K562 (cell line): ENCODE measurements at regions not wholly inside any gene's neighbourhood (a gene's known extent, or its start where the extent isn't known, plus 50 kb on each side); places are given as distances from the start of the nearest gene placed in this dataset.

ENCODE experiments used
- ATAC-seq: fragments of 200-7000 bp; cut with Tn5 transposase; 3 replicates; pipeline ENCODE4 v1.9.1; 2020; ENCODE audit warnings: moderate library complexity
- BruUV-seq: library from RNA; stranded (reverse); fragments of 400-500 nt; replicated peaks from 2 replicates; lab custom pipeline; 2021; lab: Mats Ljungman, UMichigan
- CTCF ChIA-PET: fragments of 300-600 bp; formaldehyde crosslinking; extraction: SDS; loops from one replicate; lab custom pipeline; 2021; ENCODE audit warnings: low intra/inter-chr PET ratio; lab: Yijun Ruan, JAX
- POLR2A ChIA-PET: fragments of 300-600, 350-650 bp; sonication (Branson Sonifier 250); formaldehyde crosslinking; extraction: SDS; loops from one replicate; lab custom pipeline; 2021; ENCODE audit warnings: antibody characterized with exemption, inconsistent platforms; lab: Yijun Ruan, JAX
- DNase-seq, 4 experiments: peaks; one replicate each; pipeline versions ENCODE4 v3.0.0 to v3.0.0-alpha.2; 2011 to 2018; ENCODE audit warnings: low spot score in 3 of 4, mixed read lengths in 3 of 4; ENCODE audit errors: extremely low read depth in 1 of 4
- FAIRE-seq: peaks from 2 replicates; lab custom pipeline; 2011; peaks lifted over from hg19 to GRCh38; lab: Jason Lieb, UNC
- H2AFZ ChIP-seq: 2 replicates; pipeline ENCODE4 v1.6.0; 2011; ENCODE audit warnings: low read depth, low read length, control low read depth, inconsistent platforms
- H3K27ac ChIP-seq: fragments of 200-600 bp; 3 replicates; pipeline ENCODE4 v1.8.0; 2011; ENCODE audit warnings: low read depth, mild to moderate bottlenecking, control low read depth, inconsistent platforms, low read length, moderate library complexity, mixed read lengths; ENCODE audit errors: extremely low read depth
- H3K27me3 ChIP-seq, 2 experiments: fragments of 300-600 bp in 1 of 2; 2 replicates in 1 of 2; 3 replicates in 1 of 2; pipeline versions ENCODE4 v1.6.0 to v1.8.0; 2011; ENCODE audit warnings: inconsistent platforms in 2 of 2, low read length in 2 of 2, mild to moderate bottlenecking in 1 of 2, mixed read lengths in 1 of 2, moderate library complexity in 1 of 2; ENCODE audit not compliant: control insufficient read depth in 2 of 2, insufficient read depth in 2 of 2
- H3K36me3 ChIP-seq: fragments of 300-600 bp; 3 replicates; pipeline ENCODE4 v1.8.0; 2011; ENCODE audit warnings: mild to moderate bottlenecking, low read length, inconsistent platforms; ENCODE audit not compliant: control insufficient read depth, insufficient read depth
- H3K4me1 ChIP-seq, 2 experiments: fragments of 200-600 bp in 1 of 2; replicated peaks in 1 of 2; 2 replicates in 1 of 2; 3 replicates in 1 of 2; pipeline versions ENCODE4 v1.5.1 to v1.8.0; 2011; ENCODE audit warnings: inconsistent platforms in 2 of 2, low read length in 2 of 2, mild to moderate bottlenecking in 1 of 2, mixed read lengths in 1 of 2, moderate library complexity in 1 of 2; ENCODE audit not compliant: control insufficient read depth in 2 of 2, insufficient read depth in 2 of 2
- H3K4me2 ChIP-seq: 2 replicates; pipeline ENCODE4 v1.6.1; 2011; ENCODE audit warnings: low read length, control low read depth, inconsistent platforms, mixed read lengths; ENCODE audit not compliant: insufficient read depth
- H3K4me3 ChIP-seq: fragments of 200-600 bp; sonication (generic), shearing (Covaris generic); 2 replicates; pipeline ENCODE4 v1.5.1; 2016; ENCODE audit warnings: control low read depth, inconsistent platforms
- H3K79me2 ChIP-seq: fragments of 200-600 bp; 3 replicates; pipeline ENCODE4 v1.8.0; 2011; ENCODE audit warnings: low read length, inconsistent platforms; ENCODE audit not compliant: control insufficient read depth, insufficient read depth
- H3K9ac ChIP-seq, 2 experiments: 2 replicates each; pipeline versions ENCODE4 v1.6.0 to v1.6.1; 2011; ENCODE audit warnings: low read depth in 2 of 2, low read length in 2 of 2, control low read depth in 1 of 2, inconsistent platforms in 1 of 2, mild to moderate bottlenecking in 1 of 2, mixed read lengths in 1 of 2; ENCODE audit not compliant: insufficient read depth in 1 of 2
- H3K9me1 ChIP-seq: one replicate; pipeline ENCODE4 v1.6.0; 2011; ENCODE audit warnings: inconsistent platforms, mild to moderate bottlenecking, low read length, moderate library complexity; ENCODE audit not compliant: control insufficient read depth, insufficient read depth
- H3K9me3 ChIP-seq: replicated peaks from 2 replicates; pipeline ENCODE4 v1.5.1; 2011; ENCODE audit warnings: low read depth, low read length, inconsistent platforms; ENCODE audit not compliant: control insufficient read depth, insufficient read depth
- H4K20me1 ChIP-seq: replicated peaks from 2 replicates; pipeline ENCODE4 v1.6.1; 2011; ENCODE audit warnings: low read length, inconsistent platforms, mixed read lengths; ENCODE audit not compliant: control insufficient read depth, insufficient read depth
- BRCA1 ChIP-seq, 2 experiments: fragments of 450-650 bp in 1 of 2; sonication (generic) in 1 of 2; formaldehyde crosslinking in 1 of 2; IDR thresholded peaks; 2 replicates each; pipeline versions ENCODE4 v1.5.0 to v1.6.1; 2017 to 2020; ENCODE audit warnings: mild to moderate bottlenecking in 1 of 2, missing genetic modification reagents in 1 of 2
- CBX3 ChIP-seq, 2 experiments: IDR thresholded peaks; 1 replicate in 1 of 2; 2 replicates in 1 of 2; pipeline ENCODE4 v1.6.1; 2012; ENCODE audit warnings: inconsistent platforms in 2 of 2, low read length in 2 of 2, borderline replicate concordance in 1 of 2, control low read depth in 1 of 2
- FOXK1 ChIP-seq: sonication (generic); formaldehyde crosslinking; IDR thresholded peaks from 2 replicates; pipeline ENCODE4 v1.8.0; 2022; ENCODE audit warnings: missing genetic modification reagents, mild to moderate bottlenecking, borderline replicate concordance
- HMGN3 ChIP-seq: IDR thresholded peaks from 2 replicates; pipeline ENCODE4 v1.6.1; 2011; ENCODE audit warnings: borderline replicate concordance, low read depth, mild to moderate bottlenecking, mixed read lengths, low read length; ENCODE audit not compliant: insufficient read length; ENCODE audit errors: extremely low read depth
- MCM2 ChIP-seq: fragments of 450-650 bp; IDR thresholded peaks from 2 replicates; pipeline ENCODE4 v1.6.1; 2017; ENCODE audit warnings: low read depth, mild to moderate bottlenecking
- PYGO2 ChIP-seq: fragments of 450-650 bp; IDR thresholded peaks from 2 replicates; pipeline ENCODE4 v1.6.1; 2016; ENCODE audit warnings: mild to moderate bottlenecking, missing genetic modification characterization, moderate library complexity, missing compliant biosample characterization
- SMARCA5 ChIP-seq: fragments of 450-650 bp; IDR thresholded peaks from 2 replicates; pipeline ENCODE4 v1.6.1; 2016
- TAF1 ChIP-seq: IDR thresholded peaks from 2 replicates; pipeline ENCODE4 v1.6.1; 2011; ENCODE audit warnings: mild to moderate bottlenecking, low read length, moderate library complexity; ENCODE audit not compliant: insufficient read depth, control insufficient read depth, severe bottlenecking; ENCODE audit errors: extremely low read depth
- TRIM24 ChIP-seq, 2 experiments: fragments of 450-650 bp; IDR thresholded peaks; 2 replicates each; pipeline ENCODE4 v1.6.1; 2016
- ZMIZ1 ChIP-seq, 2 experiments: fragments of 150-350 bp in 1 of 2; IDR thresholded peaks; 2 replicates each; pipeline ENCODE4 v1.6.1; 2012 to 2016; ENCODE audit warnings: low read depth in 2 of 2, low read length in 2 of 2, mild to moderate bottlenecking in 1 of 2, moderate library complexity in 1 of 2
- ZNF253 ChIP-seq: fragments of 250-450 bp; sonication (Bioruptor Pico); conservative IDR thresholded peaks from 2 replicates; pipeline ENCODE4 v1.6.1; 2021; ENCODE audit warnings: mild to moderate bottlenecking
- WGBS: fragments of 100-300 bp; shearing (Covaris generic); methylation state at CpG from one replicate; pipeline ENCODE4 v1.1.6; 2016; ENCODE audit warnings: low coverage, mixed read lengths; ENCODE audit not compliant: insufficient coverage; ENCODE audit errors: missing lambda C conversion rate; 5-methylcytosine and 5-hydroxymethylcytosine counted together
- in situ Hi-C: fragments of 300-500 bp; cut with MboI; formaldehyde crosslinking; loops from 4 replicates; pipeline ENCODE4 v1.15.0; 2018; ENCODE audit warnings: inconsistent platforms, mixed read lengths
- intact Hi-C: fragments of 100-400 bp; cut with micrococcal nuclease; formaldehyde crosslinking; loops from 2 replicates; pipeline ENCODE4 v1.14.2; 2022
- TF ChIP-seq, protein P1 (sequence below): conservative IDR thresholded peaks from 2 replicates; pipeline ENCODE4 v1.6.1; 2011; ENCODE audit warnings: low read depth, mild to moderate bottlenecking, low read length; ENCODE audit not compliant: control insufficient read depth

GRCh38 chr4:114277690-114278089 lies 298.2 kb upstream of the ARSJ start:
- no peaks in the 10 kb centered on the region for H3K9me1 ChIP-seq
- H3K4me3 ChIP-seq = no peak overlapping the region
- CTCF ChIA-PET = no interaction called here
- no peak overlapping the region for H3K9ac ChIP-seq
- no peak overlapping the region for H3K4me2 ChIP-seq
- intact Hi-C loops (no loop called here), in situ Hi-C loops (no loop called here)
- H3K79me2 ChIP-seq = no peaks in the 10 kb centered on the region
- TF ChIP-seq PYGO2 (tag) (no peak), BRCA1 (IDR thresholded peaks at IDR 0.05) (no peak), BRCA1 (CRISPR knock-in tag; IDR thresholded peaks at IDR 0.05) (no peak), CBX3 (IDR thresholded peaks at IDR 0.05; ENCODE audit: borderline replicate concordance in 1 of 2, low read length in 2 of 2) (no peak)
- 0% methylated on average over 2 of the region's 2 CpGs for WGBS
- ATAC-seq = no peak
- H3K27me3 ChIP-seq = no peaks in the 10 kb centered on the region
- DNase-seq = no peak
- H3K9me3 ChIP-seq = peaks cover 1% of the 10 kb centered on the region; the same call in 1 of the 2 replicates
- no peak overlapping the region for H3K27ac ChIP-seq
- H2AFZ ChIP-seq = no peak overlapping the region
- FAIRE-seq = no peak
- H3K4me1 ChIP-seq = no peaks in the 10 kb centered on the region
- POLR2A ChIA-PET = no interaction called here
- H3K36me3 ChIP-seq = no peaks in the 10 kb centered on the region
- H4K20me1 ChIP-seq = no peaks in the 10 kb centered on the region
- BruUV-seq = no TSS peak

- H3K9me1 ChIP-seq = no peaks in the 10 kb centered on the region
- H3K27me3 ChIP-seq = no peaks in the 10 kb centered on the region
- no peaks in the 10 kb centered on the region for H4K20me1 ChIP-seq
- H3K36me3 ChIP-seq = no peaks in the 10 kb centered on the region
- FAIRE-seq (no peak), DNase-seq (peak in 1 of 4 experiments; percentile 1), ATAC-seq (no peak)
- H3K4me2 ChIP-seq = no peak overlapping the region
- WGBS = 3% methylated on average over 2 of the region's 2 CpGs
- H3K27ac ChIP-seq = no peak overlapping the region
- BruUV-seq = no TSS peak
- ChIA-PET CTCF (no interaction called here), POLR2A (no interaction called here)
- H2AFZ ChIP-seq = no peak overlapping the region
- no peak overlapping the region for H3K4me3 ChIP-seq
- H3K9me3 ChIP-seq = no peaks in the 10 kb centered on the region; the same call in 1 of the 2 replicates
- H3K9ac ChIP-seq = no peak overlapping the region
- H3K79me2 ChIP-seq = no peaks in the 10 kb centered on the region
- intact Hi-C loops (no loop called here), in situ Hi-C loops (no loop called here)
- no peaks in the 10 kb centered on the region for H3K4me1 ChIP-seq
- TF ChIP-seq HMGN3 (no peak), MCM2 (no peak), ZNF253 (CRISPR knock-in tag) (no peak), SMARCA5 (no peak), ZMIZ1 (IDR thresholded peaks at IDR 0.05; ENCODE audit: low read depth in 2 of 2, low read length in 2 of 2) (no peak), FOXK1 (no peak), TAF1 (no peak), TRIM24 (IDR thresholded peaks at IDR 0.05) (no peak)
- TF ChIP-seq, protein P1, sequence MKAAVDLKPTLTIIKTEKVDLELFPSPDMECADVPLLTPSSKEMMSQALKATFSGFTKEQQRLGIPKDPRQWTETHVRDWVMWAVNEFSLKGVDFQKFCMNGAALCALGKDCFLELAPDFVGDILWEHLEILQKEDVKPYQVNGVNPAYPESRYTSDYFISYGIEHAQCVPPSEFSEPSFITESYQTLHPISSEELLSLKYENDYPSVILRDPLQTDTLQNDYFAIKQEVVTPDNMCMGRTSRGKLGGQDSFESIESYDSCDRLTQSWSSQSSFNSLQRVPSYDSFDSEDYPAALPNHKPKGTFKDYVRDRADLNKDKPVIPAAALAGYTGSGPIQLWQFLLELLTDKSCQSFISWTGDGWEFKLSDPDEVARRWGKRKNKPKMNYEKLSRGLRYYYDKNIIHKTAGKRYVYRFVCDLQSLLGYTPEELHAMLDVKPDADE = no peak
Observed at GRCh38 chr4:114279066-114279465, 299.6 kb upstream of the ARSJ start.
